Left ventricle myocardium superior (tissue), 1 donor: ENCODE measurements at regions not wholly inside any gene's neighbourhood (a gene's known extent, or its start where the extent isn't known, plus 50 kb on each side); places are given as distances from the start of the nearest gene placed in this dataset.
"Not testable (repeated sequence)": the region's sequence is repeated elsewhere in the genome, so short reads cannot be mapped to it uniquely, and the experiment has no call there.

Source experiments
- ATAC-seq: fragments of 200-7000 bp; cut with Tn5 transposase; one replicate; pipeline ENCODE4 v1.9.1; 2020; ENCODE audit warnings: mild to moderate bottlenecking, moderate library complexity
- DNase-seq: peaks from one replicate; pipeline ENCODE4 v3.0.0-alpha.2; 2020
- intact Hi-C: fragments of 100-400 bp; cut with micrococcal nuclease; formaldehyde crosslinking; loops from one replicate; pipeline ENCODE4 v1.11.0; 2022
- donor health status: DM: no; HTN: yes; CAD: no; lungs with severe emphysema.

DNA sequence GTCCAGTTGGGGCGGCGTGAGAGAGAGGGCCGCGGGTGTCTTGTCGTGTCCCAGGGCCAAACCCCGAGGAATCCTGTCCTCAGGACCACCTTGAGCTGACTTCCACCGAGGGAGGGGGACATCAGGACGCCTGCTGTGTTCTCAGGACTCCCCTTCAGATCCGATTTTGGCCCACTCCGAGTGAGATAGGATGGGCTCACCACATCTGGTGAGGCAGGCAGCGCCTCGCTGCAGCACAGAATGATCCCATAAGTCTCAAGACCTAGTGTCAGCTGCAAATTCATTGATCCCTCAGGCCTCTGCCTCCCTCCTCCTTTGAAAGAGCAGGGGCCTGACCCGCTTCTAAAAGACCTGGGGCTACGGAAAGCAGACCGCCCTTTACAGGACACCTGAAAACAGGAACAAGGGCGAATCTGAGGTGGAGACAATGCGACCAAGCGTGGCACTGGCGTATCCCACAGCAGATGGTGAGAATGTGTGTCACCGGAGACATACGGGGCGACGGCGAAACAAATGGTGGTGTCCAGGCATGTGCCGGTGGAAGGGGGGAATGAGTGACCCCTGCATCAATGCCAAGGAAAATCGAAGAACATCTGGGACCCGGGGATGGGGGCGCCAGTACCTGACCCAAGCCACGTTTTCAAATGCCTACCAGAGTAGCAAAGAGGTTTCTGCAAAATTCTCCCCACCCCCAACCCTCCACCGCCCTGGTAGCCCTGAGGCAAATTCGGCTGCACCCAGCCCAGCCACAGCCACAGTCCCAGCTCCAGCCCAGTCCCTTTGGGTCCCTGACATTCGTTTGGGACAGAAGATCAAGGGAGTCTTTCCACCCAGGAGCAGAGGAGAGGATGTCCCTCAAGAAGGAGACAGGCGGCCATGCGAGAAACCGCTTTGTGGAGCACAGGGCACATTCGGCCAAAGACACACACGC lies 162.1 kb upstream of the ZNF337 start:
- ATAC-seq (no peak), DNase-seq (no peak)
- intact Hi-C loops = no loop called here

DNA sequence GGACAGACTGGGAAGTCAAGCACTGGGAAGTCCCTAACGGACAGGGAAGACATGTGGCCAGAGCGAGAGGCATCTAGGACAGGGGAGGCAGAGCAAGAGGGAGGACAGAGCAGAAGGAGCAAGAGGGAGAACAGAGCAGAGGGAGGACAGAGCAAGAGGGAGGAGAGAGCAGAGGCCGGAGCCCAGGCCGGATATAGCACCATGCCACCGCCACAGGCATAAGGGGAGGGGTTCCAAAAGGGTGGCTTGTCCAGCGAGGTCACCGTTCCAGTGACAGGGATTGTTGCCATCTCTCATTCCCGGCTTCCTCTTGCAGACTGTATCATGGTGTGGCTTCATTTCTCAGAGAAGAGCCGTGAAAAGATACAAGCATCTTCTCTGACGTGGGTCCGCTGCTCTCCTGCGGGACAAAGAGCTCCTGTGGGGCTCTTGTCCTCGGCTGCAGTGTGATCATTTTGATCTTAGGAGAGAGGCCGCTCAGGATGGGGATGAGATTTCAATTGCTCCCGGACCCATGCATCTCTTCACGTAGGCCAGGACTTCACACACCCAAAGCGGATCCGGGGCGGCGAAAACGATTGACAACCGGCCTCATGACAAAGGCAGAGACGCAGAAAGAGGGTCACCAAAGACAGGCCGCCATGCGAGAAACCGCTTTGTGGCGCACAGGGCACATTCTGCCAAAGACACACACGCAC lies 160.6 kb upstream of the ZNF337 start:
- DNase-seq, intact Hi-C loops, ATAC-seq: not testable (repeated sequence)

GRCh38 chr20:25856256-25856884 lies 159.7 kb upstream of the ZNF337 start:
- ATAC-seq = no peak
- no peak for DNase-seq
- intact Hi-C loops = no loop called here

GRCh38 chr20:25855451-25856156 lies 159.0 kb upstream of the ZNF337 start:
- intact Hi-C loops, DNase-seq, ATAC-seq: not testable (repeated sequence)

DNA sequence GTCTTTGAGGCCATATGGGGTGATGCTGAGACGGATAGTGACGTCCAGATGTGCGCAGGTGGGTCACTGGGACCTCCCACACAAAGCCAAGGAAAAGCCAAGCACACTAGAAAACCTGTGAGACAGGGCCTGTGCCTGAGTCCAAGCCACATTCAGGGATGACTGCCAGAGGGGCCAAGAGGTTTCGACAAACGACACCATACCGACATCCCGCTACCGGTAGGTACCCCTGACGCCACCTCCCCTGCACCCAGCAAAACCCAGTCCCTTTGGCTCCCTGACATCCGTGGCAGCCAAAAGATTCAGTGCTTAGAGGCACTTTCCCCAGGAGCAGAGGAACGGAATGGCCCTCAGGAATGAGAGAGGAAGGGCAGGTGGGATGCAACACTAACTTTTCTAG lies 158.0 kb upstream of the ZNF337 start:
- ATAC-seq, DNase-seq, intact Hi-C loops: not testable (repeated sequence)

DNA sequence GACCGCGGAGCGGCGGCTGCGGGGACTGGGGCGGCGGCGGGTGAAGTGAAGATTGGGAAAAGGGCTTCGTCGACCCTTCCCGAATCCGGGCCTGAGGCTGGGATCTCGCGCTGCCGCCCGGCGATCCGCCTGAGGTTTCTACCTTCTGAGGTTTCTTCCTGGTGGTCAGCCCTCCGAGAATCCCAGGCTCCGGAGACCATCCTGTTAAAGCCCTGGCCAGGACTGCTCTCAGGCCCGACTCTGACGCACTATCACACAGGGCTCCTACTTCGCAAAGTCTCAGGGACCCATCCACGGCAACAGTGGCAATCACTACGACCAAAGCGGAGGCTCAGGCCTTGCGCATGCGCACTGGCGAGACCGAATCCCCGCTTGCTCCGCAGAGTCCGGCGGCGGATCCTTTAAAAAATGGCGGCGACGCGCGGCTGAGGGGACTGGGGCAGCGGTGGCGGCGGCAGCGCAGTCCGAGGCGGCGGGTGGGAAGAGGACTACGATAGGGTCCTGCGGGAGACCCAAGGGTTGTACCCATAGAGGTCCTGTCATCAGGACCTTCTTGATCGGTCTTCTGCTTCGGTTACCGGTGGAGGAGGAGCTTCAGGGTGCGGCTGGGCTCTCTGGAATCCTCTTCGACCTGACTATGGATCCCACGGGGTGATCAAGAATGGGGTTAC lies 157.2 kb upstream of the ZNF337 start:
- DNase-seq = peak; percentile 91
- intact Hi-C loops = not testable (repeated sequence)
- ATAC-seq = peak; percentile 88

- ATAC-seq = peak; percentile 34
- not testable (repeated sequence) for DNase-seq
Observed at GRCh38 chr20:25852968-25853717, 156.5 kb upstream of the ZNF337 start.

GRCh38 chr20:25850133-25850532 lies 153.5 kb upstream of the ZNF337 start:
- intact Hi-C loops, ATAC-seq, DNase-seq: not testable (repeated sequence)

More at GRCh38 chr20:25852968-25853717, 156.5 kb upstream of the ZNF337 start:
- intact Hi-C loops = not testable (repeated sequence)

- DNase-seq = no peak
- ATAC-seq = no peak
- intact Hi-C loops = no loop called here
Observed at GRCh38 chr20:25848222-25848621, 151.6 kb upstream of the ZNF337 start.

- peak; percentile 65 for ATAC-seq
- DNase-seq, intact Hi-C loops: not testable (repeated sequence)
Observed at GRCh38 chr20:25844640-25845039, 148.0 kb upstream of the ZNF337 start.

- ATAC-seq, DNase-seq, intact Hi-C loops: not testable (repeated sequence)
Observed at GRCh38 chr20:25813511-25813910, 116.9 kb upstream of the ZNF337 start.

- DNase-seq, intact Hi-C loops: not testable (repeated sequence)
- ATAC-seq = peak; percentile 63
Observed at GRCh38 chr20:25798174-25798993, 101.7 kb upstream of the ZNF337 start.

GRCh38 chr20:25797062-25797461 lies 100.4 kb upstream of the ZNF337 start:
- ATAC-seq, DNase-seq, intact Hi-C loops: not testable (repeated sequence)

GRCh38 chr20:25777241-25777640 lies 80.6 kb upstream of the ZNF337 start:
- intact Hi-C loops, ATAC-seq, DNase-seq: not testable (repeated sequence)

GRCh38 chr20:25774711-25775110 lies 78.1 kb upstream of the ZNF337 start:
- ATAC-seq, DNase-seq, intact Hi-C loops: not testable (repeated sequence)

GRCh38 chr20:25774203-25774602 lies 77.5 kb upstream of the ZNF337 start:
- intact Hi-C loops, DNase-seq, ATAC-seq: not testable (repeated sequence)

- ATAC-seq, intact Hi-C loops, DNase-seq: not testable (repeated sequence)
Observed at GRCh38 chr20:25772437-25772836, 75.8 kb upstream of the ZNF337 start.
